PC-3 (cell line): ENCODE measurements at regions not wholly inside any gene's neighbourhood (a gene's known extent, or its start where the extent isn't known, plus 50 kb on each side); places are given as distances from the start of the nearest gene placed in this dataset.

Experiments
- ATAC-seq: fragments of 200-7000 bp; cut with Tn5 transposase; 2 replicates; pipeline ENCODE4 v1.9.1; 2020; ENCODE audit warnings: mild to moderate bottlenecking, moderate library complexity
- BruUV-seq: library from RNA; stranded (reverse); fragments of 400-500 nt; replicated peaks from 2 replicates; lab custom pipeline; 2021; lab: Mats Ljungman, UMichigan
- CTCF ChIA-PET: fragments of 300-600 bp; sonication (Branson Sonifier 250); formaldehyde crosslinking; loops from one replicate; lab custom pipeline; 2022; ENCODE audit warnings: antibody characterized with exemption; lab: Charles Lee
- POLR2A ChIA-PET: fragments of 300-600 bp; sonication (Branson Sonifier 250); formaldehyde crosslinking; loops from one replicate; lab custom pipeline; 2022; ENCODE audit warnings: antibody characterized with exemption; ENCODE audit not compliant: unreplicated experiment; lab: Charles Lee
- DNase-seq: peaks from one replicate; pipeline ENCODE4 v3.0.0-alpha.2; 2015
- H2AFZ ChIP-seq: fragments of 300-600 bp; sonication (generic); 2 replicates; pipeline ENCODE4 v1.6.0; 2016; ENCODE audit warnings: antibody characterized with exemption, low read length
- H3F3A ChIP-seq: fragments of 300-600 bp; sonication (generic); one replicate; pipeline ENCODE4 v1.6.0; 2017; ENCODE audit warnings: antibody characterized with exemption, low read length, control low read depth, mild to moderate bottlenecking; ENCODE audit not compliant: unreplicated experiment
- H3K27ac ChIP-seq: fragments of 300-600 bp; sonication (generic); 2 replicates; pipeline ENCODE4 v1.5.1; 2016; ENCODE audit warnings: mild to moderate bottlenecking, low read length
- H3K27me3 ChIP-seq: fragments of 300-600 bp; sonication (generic); 2 replicates; pipeline ENCODE4 v1.6.1; 2016; ENCODE audit warnings: low read length, mixed read lengths
- H3K36me3 ChIP-seq: fragments of 300-600 bp; sonication (generic); 2 replicates; pipeline ENCODE4 v1.6.1; 2016; ENCODE audit warnings: low read depth, mixed run types, low read length, mixed read lengths
- H3K4me1 ChIP-seq: fragments of 300-600 bp; sonication (generic); 2 replicates; pipeline ENCODE4 v1.5.1; 2016; ENCODE audit warnings: low read length; ENCODE audit not compliant: insufficient read depth
- H3K4me2 ChIP-seq: fragments of 300-600 bp; sonication (generic); 2 replicates; pipeline ENCODE4 v1.6.0; 2016; ENCODE audit warnings: low read length
- H3K4me3 ChIP-seq: fragments of 300-600 bp; sonication (generic); 2 replicates; pipeline ENCODE4 v1.5.1; 2016; ENCODE audit warnings: mild to moderate bottlenecking, low read length, mixed read lengths
- H3K79me2 ChIP-seq: fragments of 300-600 bp; sonication (generic); 2 replicates; pipeline ENCODE4 v1.6.1; 2017; ENCODE audit warnings: low read length, mixed read lengths
- H3K9ac ChIP-seq: fragments of 300-600 bp; sonication (generic); 2 replicates; pipeline ENCODE4 v1.6.0; 2016; ENCODE audit warnings: mild to moderate bottlenecking, low read length
- H3K9me2 ChIP-seq: fragments of 300-600 bp; sonication (generic); replicated peaks from 2 replicates; pipeline ENCODE4 v1.6.1; 2016; ENCODE audit warnings: mixed run types, low read length, mixed read lengths
- H3K9me3 ChIP-seq: fragments of 300-600 bp; sonication (generic); 2 replicates; pipeline ENCODE4 v1.6.1; 2016; ENCODE audit warnings: low read length, mixed read lengths
- H4K20me1 ChIP-seq: fragments of 300-600 bp; sonication (generic); 2 replicates; pipeline ENCODE4 v1.6.1; 2016; ENCODE audit warnings: low read length, mixed read lengths
- CTCF ChIP-seq: fragments of 300-600 bp; sonication (generic); conservative IDR thresholded peaks from 2 replicates; pipeline ENCODE4 v1.5.1; 2017; ENCODE audit warnings: antibody characterized with exemption, low read depth, mild to moderate bottlenecking, low read length
- EZH2 ChIP-seq: fragments of 300-600 bp; sonication (generic); IDR thresholded peaks from one replicate; pipeline ENCODE4 v1.6.1; 2017; ENCODE audit warnings: antibody characterized with exemption, mild to moderate bottlenecking, low read length; ENCODE audit not compliant: unreplicated experiment
- EZH2phosphoT487 ChIP-seq: fragments of 300-600 bp; sonication (generic); IDR thresholded peaks from 2 replicates; pipeline ENCODE4 v1.6.1; 2018; ENCODE audit warnings: mild to moderate bottlenecking, antibody characterized with exemption, low read length, borderline replicate concordance
- intact Hi-C: fragments of 100-400 bp; cut with micrococcal nuclease; formaldehyde crosslinking; loops from 2 replicates; pipeline ENCODE4 v1.9.0; 2023

- Histone ChIP-seq H3K4me2 (no peak overlapping the region), H3K9ac (no peak overlapping the region), H3K4me3 (no peak overlapping the region), H3K79me2 (no peaks in the 10 kb centered on the region), H3K27me3 (no peaks in the 10 kb centered on the region), H3K9me3 (no peaks in the 10 kb centered on the region), H4K20me1 (no peaks in the 10 kb centered on the region), H3K36me3 (no peaks in the 10 kb centered on the region), H2AFZ (no peak overlapping the region), H3K4me1 (peaks cover 13% of the 10 kb centered on the region), H3F3A (no peaks in the 10 kb centered on the region), H3K9me2 (no peaks in the 10 kb centered on the region), H3K27ac (no peak overlapping the region)
- TF ChIP-seq CTCF (no peak), EZH2phosphoT487 (no peak), EZH2 (no peak)
- intact Hi-C loops = loop anchor here (5.0 kb wide), 1 partner anchor 182 kb away; no protein-coding TSS in a partner anchor
- DNase-seq (no peak), ATAC-seq (no peak)
- POLR2A ChIA-PET = no interaction called here
- no TSS peak for BruUV-seq
- CTCF ChIA-PET = no interaction called here
Measured at GRCh38 chr13:95479731-95480130, 72.8 kb upstream of the CLDN10 start.

GRCh38 chr13:95480131-95480545 is 72.4 kb upstream of the CLDN10 start:
- Histone ChIP-seq H3K4me1 (peaks cover 16% of the 10 kb centered on the region), H3K4me3 (no peak overlapping the region), H3K4me2 (no peak overlapping the region), H3K9ac (no peak overlapping the region), H2AFZ (no peak overlapping the region), H3K9me2 (no peaks in the 10 kb centered on the region), H4K20me1 (no peaks in the 10 kb centered on the region), H3K36me3 (no peaks in the 10 kb centered on the region), H3K9me3 (no peaks in the 10 kb centered on the region), H3K27me3 (no peaks in the 10 kb centered on the region), H3K27ac (no peak overlapping the region), H3K79me2 (no peaks in the 10 kb centered on the region), H3F3A (no peaks in the 10 kb centered on the region)
- BruUV-seq = no TSS peak
- no peak for DNase-seq
- TF ChIP-seq CTCF = no peak
- no peak for TF ChIP-seq EZH2phosphoT487
- TF ChIP-seq EZH2 = no peak
- ATAC-seq = no peak
- POLR2A ChIA-PET = no interaction called here
- CTCF ChIA-PET = no interaction called here
- intact Hi-C loops = loop anchor here (5.0 kb wide), 1 partner anchor 183 kb away; no protein-coding TSS in a partner anchor
